ENCODE measurements at regions not wholly inside any gene's neighbourhood (a gene's known extent, or its start where the extent isn't known, plus 50 kb on each side); places are given as distances from the start of the nearest gene placed in this dataset.
"Not testable (repeated sequence)": the region's sequence is repeated elsewhere in the genome, so short reads cannot be mapped to it uniquely, and the experiment has no call there.

DNA sequence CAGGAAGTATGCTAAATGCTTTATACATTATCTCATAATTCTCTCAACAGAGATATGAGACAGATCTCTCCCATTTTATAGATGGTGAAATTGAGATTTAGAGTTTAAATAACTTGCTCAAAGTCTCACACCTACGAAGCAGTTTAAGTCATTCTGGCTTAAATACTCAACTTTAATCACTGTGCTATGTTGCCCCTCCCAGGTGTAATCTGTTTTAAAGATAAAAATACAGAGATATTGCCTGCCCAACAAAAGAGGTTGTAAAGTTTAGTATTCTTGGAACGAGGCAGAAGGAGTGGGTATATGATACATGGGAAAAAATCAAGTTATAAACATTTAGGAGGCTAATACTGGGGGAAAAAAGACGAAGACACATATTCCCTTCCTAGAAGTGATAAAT, 156.8 kb upstream of the LRIG3 start:
- TF ChIP-seq JUND (IDR thresholded peaks at IDR 0.05; ENCODE audit: low read depth) = no peak
- in situ Hi-C loops (cut with HindIII; ENCODE audit: low pct_unique_long_range_greater_than_20kb, low sequenced_read_pairs) = no loop called here
- no peak for DNase-seq (ENCODE audit: low read depth in 1 of 2, low spot score in 1 of 2)

DNA sequence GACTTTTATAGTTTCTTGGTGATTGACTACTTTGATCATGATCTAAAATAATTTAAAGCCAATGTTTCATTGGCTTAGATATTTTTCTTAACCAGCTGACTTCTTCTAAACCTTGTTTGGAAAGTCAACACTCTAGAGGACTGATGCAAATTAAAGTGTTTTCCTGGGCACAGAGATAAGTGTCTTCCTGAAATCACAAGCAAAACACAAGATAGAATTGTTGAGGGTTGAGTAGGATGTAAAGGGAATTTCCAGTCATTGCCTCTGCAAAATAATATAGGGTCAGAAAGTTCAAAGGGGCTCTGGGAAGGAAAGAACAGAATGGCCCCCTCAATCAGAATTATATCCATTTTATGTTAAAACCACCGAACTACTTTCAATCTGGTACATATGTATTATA, 156.3 kb upstream of the LRIG3 start:
- in situ Hi-C loops (cut with HindIII; ENCODE audit: low pct_unique_long_range_greater_than_20kb, low sequenced_read_pairs) = no loop called here
- no peak for DNase-seq (ENCODE audit: low read depth in 1 of 2, low spot score in 1 of 2)
- no peak; the same call in 1 of the 2 replicates for TF ChIP-seq JUND (IDR thresholded peaks at IDR 0.05; ENCODE audit: low read depth)

DNA sequence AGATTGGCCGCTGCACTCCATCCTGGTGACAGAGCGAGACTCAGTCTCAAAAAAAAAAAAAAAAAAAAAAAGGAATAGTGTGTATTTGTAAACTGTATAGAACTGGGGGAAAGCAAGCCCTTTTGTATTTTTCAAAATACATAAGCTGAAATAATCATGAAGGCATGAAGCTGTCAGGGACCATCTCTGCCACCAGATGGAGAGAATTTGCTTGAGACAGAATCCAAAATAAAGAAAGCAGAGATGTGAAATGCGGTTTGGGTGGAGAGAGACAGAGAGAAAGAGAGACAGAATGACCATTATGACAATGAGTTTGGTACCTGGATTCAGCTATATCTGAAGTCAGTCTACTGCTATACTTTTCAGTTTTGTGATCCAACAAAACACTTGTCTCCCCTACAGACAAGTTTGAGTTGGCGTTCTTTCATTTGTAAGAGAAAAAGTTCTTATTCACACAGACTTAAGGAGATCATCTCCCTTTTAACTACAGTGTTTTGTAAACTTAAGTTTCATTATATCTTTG, 155.7 kb upstream of the LRIG3 start:
- in situ Hi-C loops (cut with HindIII; ENCODE audit: low pct_unique_long_range_greater_than_20kb, low sequenced_read_pairs) = no loop called here

DNA sequence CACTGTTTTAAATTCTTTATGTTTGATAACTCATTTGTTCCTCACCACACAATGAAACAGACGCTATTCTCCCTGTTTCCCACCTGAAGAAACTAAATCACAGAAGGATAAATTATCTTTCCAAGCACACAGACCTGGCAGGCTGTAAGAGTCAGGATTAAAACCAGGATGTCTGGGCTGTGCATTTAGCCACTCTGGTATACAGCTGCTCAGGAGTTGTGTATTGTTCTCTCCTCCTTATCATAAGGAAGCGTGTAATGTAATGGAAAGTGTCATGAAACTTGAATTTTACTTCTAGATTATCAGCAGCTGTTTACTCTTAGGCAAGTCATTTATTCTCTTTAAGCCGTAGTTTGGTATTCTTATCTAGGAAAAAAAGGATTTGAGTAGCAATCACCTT, 154.8 kb upstream of the LRIG3 start:
- TF ChIP-seq JUND (IDR thresholded peaks at IDR 0.05; ENCODE audit: low read depth) = no peak
- DNase-seq (ENCODE audit: low read depth in 1 of 2, low spot score in 1 of 2) = no peak
- in situ Hi-C loops (cut with HindIII; ENCODE audit: low pct_unique_long_range_greater_than_20kb, low sequenced_read_pairs) = no loop called here

More for the DNA sequence above, 155.7 kb upstream of the LRIG3 start:
- DNase-seq (ENCODE audit: low read depth in 1 of 2, low spot score in 1 of 2) = peak in 1 of 2 experiments; percentile 57
- TF ChIP-seq JUND (IDR thresholded peaks at IDR 0.05; ENCODE audit: low read depth) = no peak

DNA sequence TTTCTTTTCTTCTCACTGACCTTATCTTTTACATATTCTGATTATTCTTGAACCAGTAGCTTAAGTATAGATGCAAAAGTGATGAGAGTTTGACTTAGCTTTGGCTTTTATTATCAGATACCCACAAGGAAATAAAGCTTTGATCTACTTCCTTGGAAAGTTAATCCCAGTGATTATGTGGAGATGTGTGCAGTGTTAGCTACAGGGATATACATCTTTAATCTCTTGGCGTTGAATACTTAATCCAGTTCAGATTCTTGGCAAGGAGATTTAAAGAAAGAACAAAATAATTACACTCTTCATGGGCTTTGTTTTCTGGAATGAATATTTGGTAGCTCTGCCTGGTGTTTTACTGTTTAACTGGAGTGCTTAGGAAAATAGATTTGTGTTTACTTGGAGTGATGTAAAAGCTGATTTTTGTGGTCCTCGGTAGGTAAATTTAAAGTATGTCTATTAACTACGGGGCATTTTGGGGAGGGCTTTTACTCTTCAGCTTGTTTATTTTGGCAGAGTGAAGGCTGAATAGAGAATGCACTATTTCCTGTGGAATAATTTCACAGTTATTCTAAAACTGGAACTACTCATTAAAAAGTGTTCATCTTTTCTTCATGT, 150.1 kb upstream of the LRIG3 start:
- peak in 1 of 2 experiments; percentile 82 for DNase-seq (ENCODE audit: low read depth in 1 of 2, low spot score in 1 of 2)
- peak; percentile 72 for TF ChIP-seq JUND (IDR thresholded peaks at IDR 0.05; ENCODE audit: low read depth)
- in situ Hi-C loops (cut with HindIII; ENCODE audit: low pct_unique_long_range_greater_than_20kb, low sequenced_read_pairs) = no loop called here

DNA sequence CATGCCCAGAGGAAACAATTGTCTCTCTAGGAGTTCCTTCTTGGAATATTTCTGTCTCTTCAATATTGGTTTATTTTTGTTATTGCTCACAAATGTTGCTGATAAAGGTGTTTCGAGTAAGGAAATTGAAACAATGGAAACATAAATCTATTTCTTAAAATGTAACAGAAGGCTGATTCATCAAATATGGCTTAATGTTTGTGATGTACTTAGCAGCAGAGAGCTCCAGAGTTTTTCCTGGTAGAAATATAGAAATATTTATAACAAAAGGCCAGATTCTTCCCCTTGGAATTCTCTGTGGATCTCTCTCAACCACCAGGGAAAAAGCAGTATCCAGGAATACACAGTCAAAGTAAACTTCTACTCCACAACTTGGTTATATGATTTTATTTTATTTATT, 149.2 kb upstream of the LRIG3 start:
- TF ChIP-seq JUND (IDR thresholded peaks at IDR 0.05; ENCODE audit: low read depth) = no peak
- in situ Hi-C loops (cut with HindIII; ENCODE audit: low pct_unique_long_range_greater_than_20kb, low sequenced_read_pairs) = no loop called here
- DNase-seq (ENCODE audit: low read depth in 1 of 2, low spot score in 1 of 2) = no peak

DNA sequence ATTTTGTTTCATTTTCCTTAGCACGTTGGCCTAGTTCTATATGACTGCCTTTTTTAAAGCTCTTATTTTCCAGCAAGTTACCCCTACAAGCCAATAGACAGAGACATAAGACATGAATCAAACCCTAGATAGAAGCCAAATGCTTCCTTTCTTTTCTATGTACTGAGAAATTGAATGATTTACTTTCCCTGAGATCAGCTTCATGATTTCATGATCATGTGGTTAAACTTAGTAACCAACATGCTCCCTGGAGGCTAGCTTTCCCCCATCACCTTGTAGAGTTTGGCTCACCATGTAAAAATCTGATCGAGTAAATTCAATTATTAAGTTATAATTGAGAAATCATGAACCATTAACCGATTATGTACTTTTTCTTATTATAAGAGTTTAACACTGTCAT, 148.1 kb upstream of the LRIG3 start:
- DNase-seq (ENCODE audit: low read depth in 1 of 2, low spot score in 1 of 2) = no peak
- in situ Hi-C loops (cut with HindIII; ENCODE audit: low pct_unique_long_range_greater_than_20kb, low sequenced_read_pairs) = no loop called here
- no peak for TF ChIP-seq JUND (IDR thresholded peaks at IDR 0.05; ENCODE audit: low read depth)

DNA sequence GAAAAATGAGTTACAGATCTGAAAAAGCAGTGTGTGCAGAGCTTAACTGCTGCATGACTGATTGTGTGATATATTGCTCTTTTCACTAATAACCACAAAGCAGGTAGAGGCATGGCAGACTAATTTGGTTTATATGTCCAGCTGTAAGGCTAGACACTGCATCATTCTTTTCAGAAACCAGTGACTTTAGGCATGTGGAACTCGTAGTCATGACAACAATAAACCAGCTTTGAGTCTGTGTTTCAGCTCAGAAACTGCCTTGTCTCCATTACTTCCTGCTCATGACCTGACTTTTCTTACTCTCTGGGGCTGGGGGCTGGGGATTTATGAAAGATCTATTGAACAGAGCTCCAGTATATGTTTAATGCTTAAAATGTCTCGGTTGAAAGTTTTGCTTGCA, 146.8 kb upstream of the LRIG3 start:
- in situ Hi-C loops (cut with HindIII; ENCODE audit: low pct_unique_long_range_greater_than_20kb, low sequenced_read_pairs) = no loop called here
- no peak for TF ChIP-seq JUND (IDR thresholded peaks at IDR 0.05; ENCODE audit: low read depth)
- no peak for DNase-seq (ENCODE audit: low read depth in 1 of 2, low spot score in 1 of 2)

DNA sequence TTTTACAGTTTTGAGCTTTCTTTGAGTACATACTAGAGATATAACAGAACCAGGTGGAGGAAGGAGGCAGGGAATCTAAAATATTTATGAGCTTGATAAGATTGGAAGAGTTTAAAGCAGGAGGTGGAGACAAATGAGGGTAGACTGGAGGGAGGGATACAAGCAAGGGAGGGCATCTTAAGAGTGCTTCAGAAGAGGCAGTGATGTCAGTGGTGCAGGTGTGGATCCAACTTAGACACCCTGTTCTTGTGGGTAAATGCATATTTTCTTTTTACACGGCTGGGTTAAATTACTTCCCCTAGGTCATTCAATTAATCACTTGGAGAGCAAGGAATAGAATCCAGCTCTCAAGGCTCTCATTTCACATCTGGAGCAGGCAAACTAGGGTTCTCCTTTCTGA, 146.1 kb upstream of the LRIG3 start:
- DNase-seq (ENCODE audit: low read depth in 1 of 2, low spot score in 1 of 2) = no peak
- no peak for TF ChIP-seq JUND (IDR thresholded peaks at IDR 0.05; ENCODE audit: low read depth)
- in situ Hi-C loops (cut with HindIII; ENCODE audit: low pct_unique_long_range_greater_than_20kb, low sequenced_read_pairs) = no loop called here

DNA sequence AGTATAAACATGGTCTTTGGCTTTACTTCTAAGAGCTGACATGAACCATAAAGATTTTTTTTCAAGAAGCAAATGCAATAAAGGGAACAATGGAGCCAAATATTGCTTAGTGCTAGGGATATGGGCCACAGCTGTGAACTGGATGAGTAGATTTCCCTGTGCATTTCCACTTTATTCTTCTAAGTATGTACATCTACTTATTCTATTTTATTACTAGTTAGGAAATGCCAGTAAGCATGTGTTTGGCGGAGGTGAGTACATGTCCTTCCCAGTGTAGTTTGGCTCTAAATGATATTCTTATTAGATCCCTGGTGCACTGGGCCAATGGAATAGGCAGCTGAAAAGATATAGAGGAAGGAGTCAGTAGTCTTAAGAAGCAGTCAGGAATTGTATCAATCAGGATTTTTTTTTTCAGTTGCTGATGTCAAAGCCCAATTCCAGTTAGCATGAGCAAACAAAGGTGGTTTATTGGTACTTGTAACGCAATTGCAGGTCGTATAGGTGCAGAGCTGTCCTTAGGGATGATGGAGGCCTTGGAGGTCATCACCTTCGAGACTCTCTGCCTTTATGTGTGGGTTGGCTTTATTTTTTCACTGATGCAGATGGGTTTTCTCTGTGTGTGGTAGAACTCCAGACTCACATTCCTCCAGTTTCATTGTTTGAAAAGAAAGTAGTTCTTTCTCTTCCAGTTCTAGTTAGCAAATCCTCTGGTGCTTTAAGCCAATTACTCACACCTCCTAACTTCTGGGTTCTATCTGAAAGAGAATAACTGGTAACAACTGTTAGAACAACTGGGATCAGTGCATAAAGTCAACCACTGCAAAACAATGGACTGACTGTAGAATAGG, 139.0 kb upstream of the LRIG3 start:
- TF ChIP-seq JUND (IDR thresholded peaks at IDR 0.05; ENCODE audit: low read depth) = no peak
- no peak for DNase-seq (ENCODE audit: low read depth in 1 of 2, low spot score in 1 of 2)
- in situ Hi-C loops (cut with HindIII; ENCODE audit: low pct_unique_long_range_greater_than_20kb, low sequenced_read_pairs) = no loop called here

DNA sequence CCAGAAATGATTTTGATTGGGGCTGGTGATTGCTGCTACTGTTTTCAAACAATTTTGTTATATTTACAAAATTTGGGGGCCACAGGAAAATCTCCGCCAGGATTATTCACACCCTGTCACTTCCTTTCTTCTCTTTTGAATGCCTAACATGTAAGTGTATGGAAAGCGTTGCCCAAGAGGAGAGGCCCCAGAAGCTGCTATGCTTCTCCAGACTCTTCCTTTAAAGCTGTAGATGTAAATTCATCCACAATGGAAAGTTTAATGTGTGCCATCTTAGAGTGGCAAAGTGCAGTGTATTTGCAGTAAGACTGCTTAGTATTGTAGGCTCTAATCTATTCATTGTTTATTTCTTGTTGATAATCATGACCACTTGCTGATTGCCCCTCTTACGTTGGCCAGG, 136.7 kb upstream of the LRIG3 start:
- no peak for TF ChIP-seq JUND (IDR thresholded peaks at IDR 0.05; ENCODE audit: low read depth)
- no peak for DNase-seq (ENCODE audit: low read depth in 1 of 2, low spot score in 1 of 2)
- in situ Hi-C loops (cut with HindIII; ENCODE audit: low pct_unique_long_range_greater_than_20kb, low sequenced_read_pairs) = no loop called here

DNA sequence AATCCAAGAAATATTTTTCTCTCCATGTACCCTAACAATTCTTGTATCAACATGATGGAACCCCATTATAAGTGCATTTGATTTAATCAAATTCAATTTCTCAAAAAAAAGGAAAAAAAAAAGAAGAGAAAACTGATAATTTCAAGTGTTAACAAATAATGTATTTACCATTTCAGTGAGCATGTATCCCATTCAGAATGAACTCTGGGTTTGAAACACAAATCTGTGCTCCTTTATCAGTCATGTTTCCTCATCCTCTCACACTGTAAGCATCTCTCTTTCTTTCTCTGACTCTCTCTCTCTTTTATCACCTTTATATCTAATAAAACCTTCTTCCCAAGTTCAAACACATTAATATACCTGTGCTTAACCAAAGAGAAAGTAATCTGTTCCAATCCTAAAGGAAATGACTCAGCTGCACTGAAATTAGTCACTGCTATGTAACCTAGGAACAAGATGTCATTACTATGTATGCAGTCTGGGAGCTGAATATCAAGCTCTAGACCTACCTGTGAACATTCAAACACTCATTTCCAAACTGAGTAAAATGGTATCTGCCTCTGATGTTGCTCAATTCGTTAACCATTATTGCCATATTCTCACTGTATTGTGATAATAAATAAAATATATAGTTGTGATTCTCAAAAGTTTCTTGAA, 135.0 kb upstream of the LRIG3 start:
- TF ChIP-seq JUND (IDR thresholded peaks at IDR 0.05; ENCODE audit: low read depth) = no peak
- in situ Hi-C loops (cut with HindIII; ENCODE audit: low pct_unique_long_range_greater_than_20kb, low sequenced_read_pairs) = no loop called here
- no peak for DNase-seq (ENCODE audit: low read depth in 1 of 2, low spot score in 1 of 2)

DNA sequence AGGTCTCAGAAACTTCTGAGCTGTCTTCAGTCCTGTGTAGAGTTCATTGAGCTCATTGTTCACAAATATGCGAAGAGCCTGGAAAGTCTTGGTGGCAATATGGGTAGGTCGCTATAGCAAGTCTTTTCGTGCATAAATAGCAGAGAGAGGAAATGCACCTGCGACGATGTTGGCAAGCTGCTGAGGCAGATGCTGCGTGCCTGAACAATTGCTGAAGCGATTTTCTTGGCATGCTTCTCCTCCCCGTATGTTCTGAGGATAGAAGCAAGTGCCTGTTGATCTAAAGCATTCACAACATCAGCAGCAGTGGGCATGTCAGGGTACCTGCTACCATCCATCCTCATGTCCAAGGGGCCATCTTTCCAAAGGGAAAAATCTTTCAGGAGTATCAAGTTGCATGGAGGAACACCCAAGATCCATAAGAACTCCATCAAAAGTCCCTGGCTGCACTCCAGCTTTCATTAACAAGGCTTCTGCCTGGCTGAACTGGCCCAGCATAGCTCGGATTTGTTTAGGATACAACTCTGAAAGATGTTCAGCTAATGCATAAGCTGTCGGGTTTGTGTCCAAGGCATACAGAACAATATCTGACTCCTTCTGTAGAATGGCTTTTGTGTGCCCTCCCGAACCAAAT, 133.1 kb upstream of the LRIG3 start:
- in situ Hi-C loops (cut with HindIII; ENCODE audit: low pct_unique_long_range_greater_than_20kb, low sequenced_read_pairs) = not testable (repeated sequence)

More for the DNA sequence above, 133.1 kb upstream of the LRIG3 start:
- not testable (repeated sequence) for DNase-seq (ENCODE audit: low read depth in 1 of 2, low spot score in 1 of 2)
